GM23338 (cell line): ENCODE measurements at regions not wholly inside any gene's neighbourhood (a gene's known extent, or its start where the extent isn't known, plus 50 kb on each side); places are given as distances from the start of the nearest gene placed in this dataset.
A peak's percentile ranks its signal among the peaks of the same experiment; 100 is the strongest.

Source experiments
- ATAC-seq: fragments of 200-7000 bp; cut with Tn5 transposase; 3 replicates; pipeline ENCODE4 v1.9.1; 2020
- DNase-seq: peaks from one replicate; pipeline ENCODE4 v3.0.0-alpha.2; 2015; ENCODE audit warnings: low spot score
- H2AFZ ChIP-seq: fragments of 200-600 bp; sonication (generic); 2 replicates; pipeline ENCODE4 v1.8.0; 2016; ENCODE audit warnings: antibody characterized with exemption, mild to moderate bottlenecking, moderate library complexity
- H3F3A ChIP-seq: fragments of 200-600 bp; sonication (generic); replicated peaks from 2 replicates; pipeline ENCODE4 v1.8.0; 2017; ENCODE audit warnings: antibody characterized with exemption, mixed run types, low read depth
- H3K27ac ChIP-seq: fragments of 200-600 bp; sonication (generic); 2 replicates; pipeline ENCODE4 v1.6.1; 2016; ENCODE audit warnings: low read depth
- H3K27me3 ChIP-seq: fragments of 200-600 bp; sonication (generic); 2 replicates; pipeline ENCODE4 v1.8.0; 2016; ENCODE audit warnings: mild to moderate bottlenecking, mixed run types, moderate library complexity; ENCODE audit not compliant: insufficient read depth
- H3K36me3 ChIP-seq: fragments of 200-600 bp; sonication (generic); 2 replicates; pipeline ENCODE4 v1.8.0; 2016; ENCODE audit warnings: mild to moderate bottlenecking; ENCODE audit not compliant: insufficient read depth
- H3K4me1 ChIP-seq: fragments of 200-600 bp; sonication (generic); 2 replicates; pipeline ENCODE4 v1.8.0; 2016; ENCODE audit warnings: mild to moderate bottlenecking, moderate library complexity; ENCODE audit not compliant: insufficient read depth
- H3K4me2 ChIP-seq: fragments of 200-600 bp; sonication (generic); 2 replicates; pipeline ENCODE4 v1.7.1; 2017; ENCODE audit warnings: mixed run types
- H3K4me3 ChIP-seq: fragments of 200-600 bp; sonication (generic); 2 replicates; pipeline ENCODE4 v1.6.1; 2016; ENCODE audit warnings: mixed run types
- H3K79me2 ChIP-seq: fragments of 200-600 bp; sonication (generic); replicated peaks from 2 replicates; pipeline ENCODE4 v1.8.0; 2017; ENCODE audit warnings: mild to moderate bottlenecking; ENCODE audit not compliant: insufficient read depth
- H3K9me2 ChIP-seq: fragments of 200-600 bp; sonication (generic); 2 replicates; pipeline ENCODE4 v1.8.0; 2017; ENCODE audit not compliant: insufficient read depth
- H4K20me1 ChIP-seq: fragments of 200-600 bp; sonication (generic); replicated peaks from 2 replicates; pipeline ENCODE4 v1.8.0; 2017; ENCODE audit warnings: mild to moderate bottlenecking; ENCODE audit not compliant: insufficient read depth
- H3K27ac Mint-ChIP-seq: 2 replicates; pipeline ENCODE4 v1.8.0; 2020; ENCODE audit warnings: inconsistent platforms, mild to moderate bottlenecking, moderate library complexity, mixed read lengths
- H3K27me3 Mint-ChIP-seq: 3 replicates; pipeline ENCODE4 v1.8.0; 2022; ENCODE audit warnings: low read depth, mild to moderate bottlenecking, moderate library complexity, mixed read lengths, inconsistent platforms; ENCODE audit not compliant: insufficient read depth, poor library complexity
- H3K36me3 Mint-ChIP-seq: 3 replicates; pipeline ENCODE4 v1.8.0; 2021; ENCODE audit warnings: low read depth, mild to moderate bottlenecking, inconsistent platforms, moderate library complexity, mixed read lengths
- H3K4me1 Mint-ChIP-seq: 3 replicates; pipeline ENCODE4 v1.8.0; 2020; ENCODE audit warnings: mild to moderate bottlenecking, inconsistent platforms, mixed read lengths
- H3K4me3 Mint-ChIP-seq: 3 replicates; pipeline ENCODE4 v1.8.0; 2021; ENCODE audit warnings: moderate library complexity, mild to moderate bottlenecking, inconsistent platforms, mixed read lengths
- H3K9me3 Mint-ChIP-seq: 3 replicates; pipeline ENCODE4 v1.8.0; 2020; ENCODE audit warnings: moderate library complexity, mild to moderate bottlenecking, inconsistent platforms, mixed read lengths
- EZH2 ChIP-seq: fragments of 200-600 bp; sonication (generic); IDR thresholded peaks from one replicate; pipeline ENCODE4 v1.8.0; 2017; ENCODE audit warnings: antibody characterized with exemption, mild to moderate bottlenecking, low read depth; ENCODE audit not compliant: unreplicated experiment
- JUNB ChIP-seq: IDR thresholded peaks from one replicate; pipeline ENCODE4 v1.6.1; 2016; ENCODE audit warnings: antibody characterized with exemption; ENCODE audit not compliant: unreplicated experiment
- NANOG ChIP-seq: IDR thresholded peaks from 2 replicates; pipeline ENCODE4 v1.6.1; 2016; ENCODE audit warnings: antibody characterized with exemption, borderline replicate concordance
- POLR2AphosphoS5 ChIP-seq: IDR thresholded peaks from 2 replicates; pipeline ENCODE4 v1.6.1; 2016; ENCODE audit warnings: antibody characterized with exemption, low read depth
- ZNF114 ChIP-seq: fragments of 250-450 bp; sonication (Bioruptor Pico); IDR thresholded peaks from 2 replicates; pipeline ENCODE4 v1.5.0; 2020; ENCODE audit warnings: mild to moderate bottlenecking, moderate library complexity
- TF ChIP-seq, protein P1 (sequence below): fragments of 250-450 bp; sonication (Bioruptor Pico); IDR thresholded peaks from 2 replicates; pipeline ENCODE4 v1.5.0; 2020; ENCODE audit warnings: mild to moderate bottlenecking, moderate library complexity
- TF ChIP-seq, protein P2 (sequence below): IDR thresholded peaks from 2 replicates; pipeline ENCODE4 v1.6.1; 2016; ENCODE audit warnings: antibody characterized with exemption

DNA sequence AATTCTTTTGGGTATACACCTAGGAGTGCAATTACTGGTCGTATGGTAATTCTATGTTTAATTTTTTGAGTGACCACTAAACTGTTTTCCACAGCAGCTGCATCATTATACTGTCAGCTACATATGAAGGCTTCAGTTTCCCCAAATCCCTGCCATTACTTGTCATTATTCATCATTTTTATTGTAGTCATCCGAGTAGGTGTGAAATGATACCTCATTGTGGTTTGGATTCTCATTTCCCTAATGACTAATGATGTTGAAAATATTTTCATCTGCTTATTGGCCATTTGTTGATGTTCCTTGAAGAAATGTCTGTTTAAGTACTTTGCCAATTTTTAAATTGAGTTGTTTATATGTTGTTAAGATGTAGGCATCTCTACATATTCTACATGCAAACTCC is 633.6 kb upstream of the IMPG1 start (continued):
- TF ChIP-seq, protein P1, sequence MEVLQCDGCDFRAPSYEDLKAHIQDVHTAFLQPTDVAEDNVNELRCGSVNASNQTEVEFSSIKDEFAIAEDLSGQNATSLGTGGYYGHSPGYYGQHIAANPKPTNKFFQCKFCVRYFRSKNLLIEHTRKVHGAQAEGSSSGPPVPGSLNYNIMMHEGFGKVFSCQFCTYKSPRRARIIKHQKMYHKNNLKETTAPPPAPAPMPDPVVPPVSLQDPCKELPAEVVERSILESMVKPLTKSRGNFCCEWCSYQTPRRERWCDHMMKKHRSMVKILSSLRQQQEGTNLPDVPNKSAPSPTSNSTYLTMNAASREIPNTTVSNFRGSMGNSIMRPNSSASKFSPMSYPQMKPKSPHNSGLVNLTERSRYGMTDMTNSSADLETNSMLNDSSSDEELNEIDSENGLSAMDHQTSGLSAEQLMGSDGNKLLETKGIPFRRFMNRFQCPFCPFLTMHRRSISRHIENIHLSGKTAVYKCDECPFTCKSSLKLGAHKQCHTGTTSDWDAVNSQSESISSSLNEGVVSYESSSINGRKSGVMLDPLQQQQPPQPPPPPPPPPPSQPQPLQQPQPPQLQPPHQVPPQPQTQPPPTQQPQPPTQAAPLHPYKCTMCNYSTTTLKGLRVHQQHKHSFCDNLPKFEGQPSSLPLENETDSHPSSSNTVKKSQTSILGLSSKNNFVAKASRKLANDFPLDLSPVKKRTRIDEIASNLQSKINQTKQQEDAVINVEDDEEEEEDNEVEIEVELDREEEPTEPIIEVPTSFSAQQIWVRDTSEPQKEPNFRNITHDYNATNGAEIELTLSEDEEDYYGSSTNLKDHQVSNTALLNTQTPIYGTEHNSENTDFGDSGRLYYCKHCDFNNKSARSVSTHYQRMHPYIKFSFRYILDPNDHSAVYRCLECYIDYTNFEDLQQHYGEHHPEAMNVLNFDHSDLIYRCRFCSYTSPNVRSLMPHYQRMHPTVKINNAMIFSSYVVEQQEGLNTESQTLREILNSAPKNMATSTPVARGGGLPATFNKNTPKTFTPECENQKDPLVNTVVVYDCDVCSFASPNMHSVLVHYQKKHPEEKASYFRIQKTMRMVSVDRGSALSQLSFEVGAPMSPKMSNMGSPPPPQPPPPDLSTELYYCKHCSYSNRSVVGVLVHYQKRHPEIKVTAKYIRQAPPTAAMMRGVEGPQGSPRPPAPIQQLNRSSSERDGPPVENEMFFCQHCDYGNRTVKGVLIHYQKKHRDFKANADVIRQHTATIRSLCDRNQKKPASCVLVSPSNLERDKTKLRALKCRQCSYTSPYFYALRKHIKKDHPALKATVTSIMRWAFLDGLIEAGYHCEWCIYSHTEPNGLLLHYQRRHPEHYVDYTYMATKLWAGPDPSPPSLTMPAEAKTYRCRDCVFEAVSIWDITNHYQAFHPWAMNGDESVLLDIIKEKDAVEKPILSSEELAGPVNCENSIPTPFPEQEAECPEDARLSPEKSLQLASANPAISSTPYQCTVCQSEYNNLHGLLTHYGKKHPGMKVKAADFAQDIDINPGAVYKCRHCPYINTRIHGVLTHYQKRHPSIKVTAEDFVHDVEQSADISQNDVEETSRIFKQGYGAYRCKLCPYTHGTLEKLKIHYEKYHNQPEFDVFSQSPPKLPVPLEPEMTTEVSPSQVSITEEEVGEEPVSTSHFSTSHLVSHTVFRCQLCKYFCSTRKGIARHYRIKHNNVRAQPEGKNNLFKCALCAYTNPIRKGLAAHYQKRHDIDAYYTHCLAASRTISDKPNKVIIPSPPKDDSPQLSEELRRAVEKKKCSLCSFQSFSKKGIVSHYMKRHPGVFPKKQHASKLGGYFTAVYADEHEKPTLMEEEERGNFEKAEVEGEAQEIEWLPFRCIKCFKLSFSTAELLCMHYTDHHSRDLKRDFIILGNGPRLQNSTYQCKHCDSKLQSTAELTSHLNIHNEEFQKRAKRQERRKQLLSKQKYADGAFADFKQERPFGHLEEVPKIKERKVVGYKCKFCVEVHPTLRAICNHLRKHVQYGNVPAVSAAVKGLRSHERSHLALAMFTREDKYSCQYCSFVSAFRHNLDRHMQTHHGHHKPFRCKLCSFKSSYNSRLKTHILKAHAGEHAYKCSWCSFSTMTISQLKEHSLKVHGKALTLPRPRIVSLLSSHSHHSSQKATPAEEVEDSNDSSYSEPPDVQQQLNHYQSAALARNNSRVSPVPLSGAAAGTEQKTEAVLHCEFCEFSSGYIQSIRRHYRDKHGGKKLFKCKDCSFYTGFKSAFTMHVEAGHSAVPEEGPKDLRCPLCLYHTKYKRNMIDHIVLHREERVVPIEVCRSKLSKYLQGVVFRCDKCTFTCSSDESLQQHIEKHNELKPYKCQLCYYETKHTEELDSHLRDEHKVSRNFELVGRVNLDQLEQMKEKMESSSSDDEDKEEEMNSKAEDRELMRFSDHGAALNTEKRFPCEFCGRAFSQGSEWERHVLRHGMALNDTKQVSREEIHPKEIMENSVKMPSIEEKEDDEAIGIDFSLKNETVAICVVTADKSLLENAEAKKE (CRISPR knock-in tag) = no peak
- TF ChIP-seq EZH2 = no peak
- TF ChIP-seq ZNF114 (CRISPR knock-in tag) = no peak
- TF ChIP-seq NANOG = no peak
- TF ChIP-seq POLR2AphosphoS5 = no peak

DNA sequence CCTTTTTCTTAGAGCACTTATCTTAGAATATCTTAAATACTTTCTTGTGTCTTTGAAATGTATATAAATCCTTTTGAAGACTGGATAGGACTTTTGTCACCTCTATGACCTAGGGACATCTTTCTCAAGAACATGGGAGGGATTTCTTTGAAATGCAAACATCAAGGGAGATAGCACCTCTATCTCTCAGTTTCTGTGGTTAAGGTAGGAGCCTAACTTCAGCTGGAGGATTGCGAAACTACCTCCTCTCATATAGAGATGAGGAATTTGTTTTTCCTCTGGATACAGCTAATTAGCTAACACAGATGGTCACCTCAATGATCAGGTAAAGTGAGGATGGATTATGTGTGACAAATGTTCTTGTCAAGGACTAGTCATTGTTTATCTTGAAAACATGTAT is 631.3 kb upstream of the IMPG1 start:
- Histone ChIP-seq H3F3A (no peaks in the 10 kb centered on the region), H3K27ac (no peak overlapping the region), H3K36me3 (no peaks in the 10 kb centered on the region), H2AFZ (no peak overlapping the region), H3K4me1 (no peaks in the 10 kb centered on the region), H3K9me2 (no peaks in the 10 kb centered on the region), H3K4me3 (no peak overlapping the region), H3K4me2 (no peak overlapping the region), H3K27me3 (no peaks in the 10 kb centered on the region), H3K79me2 (no peaks in the 10 kb centered on the region), H4K20me1 (peaks cover 4% of the 10 kb centered on the region; the same call in 1 of the 2 replicates)
- Mint-ChIP-seq H3K27me3 (no peaks in the 10 kb centered on the region), H3K9me3 (no peaks in the 10 kb centered on the region), H3K4me1 (peaks cover 4% of the 10 kb centered on the region; the same call in 2 of the 3 replicates), H3K36me3 (no peaks in the 10 kb centered on the region; the same call in 2 of the 3 replicates), H3K4me3 (no peak overlapping the region), H3K27ac (no peak overlapping the region)
- ATAC-seq = no peak
- TF ChIP-seq, protein P2, sequence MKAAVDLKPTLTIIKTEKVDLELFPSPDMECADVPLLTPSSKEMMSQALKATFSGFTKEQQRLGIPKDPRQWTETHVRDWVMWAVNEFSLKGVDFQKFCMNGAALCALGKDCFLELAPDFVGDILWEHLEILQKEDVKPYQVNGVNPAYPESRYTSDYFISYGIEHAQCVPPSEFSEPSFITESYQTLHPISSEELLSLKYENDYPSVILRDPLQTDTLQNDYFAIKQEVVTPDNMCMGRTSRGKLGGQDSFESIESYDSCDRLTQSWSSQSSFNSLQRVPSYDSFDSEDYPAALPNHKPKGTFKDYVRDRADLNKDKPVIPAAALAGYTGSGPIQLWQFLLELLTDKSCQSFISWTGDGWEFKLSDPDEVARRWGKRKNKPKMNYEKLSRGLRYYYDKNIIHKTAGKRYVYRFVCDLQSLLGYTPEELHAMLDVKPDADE = no peak
- TF ChIP-seq POLR2AphosphoS5 (no peak), EZH2 (no peak), ZNF114 (CRISPR knock-in tag) (no peak), JUNB (no peak)
- TF ChIP-seq, protein P1 (CRISPR knock-in tag) = no peak
- DNase-seq = peak; percentile 27
